Keratinocyte (primary cell): ENCODE measurements at regions not wholly inside any gene's neighbourhood (a gene's known extent, or its start where the extent isn't known, plus 50 kb on each side); places are given as distances from the start of the nearest gene placed in this dataset.
"Not testable (repeated sequence)": the region's sequence is repeated elsewhere in the genome, so short reads cannot be mapped to it uniquely, and the experiment has no call there.

Experiments
- DNase-seq: peaks from one replicate; pipeline ENCODE4 v3.0.0-alpha.2; 2011; ENCODE audit warnings: low read depth, missing footprints, low spot score
- FAIRE-seq: peaks from 2 replicates; lab custom pipeline; 2011; peaks lifted over from hg19 to GRCh38; lab: Jason Lieb, UNC
- H2AFZ ChIP-seq: 2 replicates; pipeline ENCODE4 v1.6.0; 2012; ENCODE audit warnings: low read length, control low read depth, inconsistent platforms; ENCODE audit not compliant: control insufficient read depth
- H3K27ac ChIP-seq: 2 replicates; pipeline ENCODE4 v1.5.1; 2011; ENCODE audit warnings: low read length; ENCODE audit not compliant: control insufficient read depth, insufficient read depth
- H3K27me3 ChIP-seq: 3 replicates; pipeline ENCODE4 v1.6.0; 2011; ENCODE audit warnings: low read length; ENCODE audit not compliant: control insufficient read depth, insufficient read depth; ENCODE audit errors: extremely low read depth
- H3K36me3 ChIP-seq, 2 experiments: 2 replicates in 1 of 2; 3 replicates in 1 of 2; pipeline ENCODE4 v1.5.1; 2011; ENCODE audit warnings: low read length in 2 of 2, mild to moderate bottlenecking in 1 of 2; ENCODE audit not compliant: control insufficient read depth in 2 of 2, insufficient read depth in 2 of 2; ENCODE audit errors: extremely low read depth in 1 of 2
- H3K4me1 ChIP-seq: 3 replicates; pipeline ENCODE4 v1.5.1; 2011; ENCODE audit warnings: low read length; ENCODE audit not compliant: control insufficient read depth, insufficient read depth; ENCODE audit errors: extremely low read depth
- H3K4me2 ChIP-seq: 3 replicates; pipeline ENCODE4 v1.6.0; 2011; ENCODE audit warnings: low read depth, low read length; ENCODE audit not compliant: control insufficient read depth, insufficient read depth; ENCODE audit errors: extremely low read depth
- H3K4me3 ChIP-seq, 3 experiments: fragments of 200-600 bp in 1 of 3; sonication (generic) in 1 of 3; 2 replicates in 2 of 3; 3 replicates in 1 of 3; pipeline ENCODE4 v1.5.1; 2011 to 2016; ENCODE audit warnings: low read length in 3 of 3, mild to moderate bottlenecking in 3 of 3, control low read depth in 2 of 3, inconsistent platforms in 1 of 3, low read depth in 1 of 3, mixed read lengths in 1 of 3, mixed run types in 1 of 3, moderate library complexity in 1 of 3; ENCODE audit not compliant: control insufficient read depth in 2 of 3, insufficient read depth in 2 of 3; ENCODE audit errors: extremely low read depth in 1 of 3
- H3K79me2 ChIP-seq: 2 replicates; pipeline ENCODE4 v1.6.0; 2012; ENCODE audit warnings: low read length; ENCODE audit not compliant: control insufficient read depth, insufficient read depth
- H3K9ac ChIP-seq: 3 replicates; pipeline ENCODE4 v1.6.0; 2011; ENCODE audit warnings: low read length; ENCODE audit not compliant: control insufficient read depth, insufficient read depth; ENCODE audit errors: extremely low read depth
- H3K9me1 ChIP-seq: 3 replicates; pipeline ENCODE4 v1.6.0; 2011; ENCODE audit warnings: low read length; ENCODE audit not compliant: control insufficient read depth, insufficient read depth; ENCODE audit errors: extremely low read depth
- H3K9me3 ChIP-seq: 2 replicates; pipeline ENCODE4 v1.5.1; 2012; ENCODE audit warnings: low read depth, low read length; ENCODE audit not compliant: control insufficient read depth
- H4K20me1 ChIP-seq: 3 replicates; pipeline ENCODE4 v1.6.0; 2011; ENCODE audit warnings: low read length; ENCODE audit not compliant: control insufficient read depth, insufficient read depth; ENCODE audit errors: extremely low read depth
- CTCF ChIP-seq, 3 experiments: IDR thresholded peaks in 1 of 3; conservative IDR thresholded peaks in 1 of 3; optimal IDR thresholded peaks in 1 of 3; 2 replicates in 2 of 3; 3 replicates in 1 of 3; pipeline versions ENCODE3 to v1.5.1; 2011; ENCODE audit warnings: low read length in 3 of 3, mild to moderate bottlenecking in 3 of 3, moderate library complexity in 2 of 3, control low read depth in 1 of 3, inconsistent platforms in 1 of 3; ENCODE audit not compliant: insufficient read depth in 2 of 3; ENCODE audit errors: extremely low read depth in 1 of 3
- EZH2 ChIP-seq: IDR thresholded peaks from one replicate; pipeline ENCODE4 v1.6.1; 2012; ENCODE audit warnings: inconsistent platforms, mild to moderate bottlenecking, low read length, moderate library complexity
- dilution Hi-C: fragments of 300-500 bp; cut with MboI; formaldehyde crosslinking; loops from one replicate; pipeline ENCODE4 v1.7.0; 2020; ENCODE audit warnings: low sequenced_read_pairs; ENCODE audit not compliant: extremely low pct_ligation_motif_present

GRCh38 chr20:25985597-25985996 is 288.9 kb upstream of the ZNF337 start:
- no peak for FAIRE-seq
- Histone ChIP-seq H3K4me3 (no peak overlapping the region), H3K9me3 (no peaks in the 10 kb centered on the region), H3K27ac (no peak overlapping the region), H3K79me2 (no peaks in the 10 kb centered on the region), H3K36me3 (no peaks in the 10 kb centered on the region), H3K9ac (no peak overlapping the region), H3K4me2 (no peak overlapping the region), H4K20me1 (no peaks in the 10 kb centered on the region), H3K4me1 (no peaks in the 10 kb centered on the region), H3K9me1 (no peaks in the 10 kb centered on the region), H3K27me3 (no peaks in the 10 kb centered on the region), H2AFZ (no peak overlapping the region)
- dilution Hi-C loops: no loop called here
- no peak for TF ChIP-seq EZH2
- no peak for DNase-seq

- Histone ChIP-seq H4K20me1 (no peaks in the 10 kb centered on the region), H3K9ac (no peak overlapping the region), H3K27me3 (no peaks in the 10 kb centered on the region), H3K4me1 (no peaks in the 10 kb centered on the region), H3K9me3 (no peaks in the 10 kb centered on the region), H2AFZ (no peak overlapping the region), H3K79me2 (no peaks in the 10 kb centered on the region), H3K4me3 (no peak overlapping the region), H3K27ac (no peak overlapping the region), H3K36me3 (no peaks in the 10 kb centered on the region), H3K4me2 (no peak overlapping the region), H3K9me1 (no peaks in the 10 kb centered on the region)
- dilution Hi-C loops: no loop called here
- DNase-seq (no peak), FAIRE-seq (no peak)
- TF ChIP-seq CTCF (optimal IDR thresholded peaks at IDR 0.05 in 1 of 3, IDR thresholded peaks at IDR 0.05 in 1 of 3, conservative IDR thresholded peaks at IDR 0.05 in 1 of 3; ENCODE audit: extremely low read depth in 1 of 3, insufficient read depth in 2 of 3, low read length in 3 of 3) (no peak), EZH2 (no peak)
Measured at GRCh38 chr20:25984933-25985332, 288.3 kb upstream of the ZNF337 start.

GRCh38 chr20:25982701-25983100 is 286.0 kb upstream of the ZNF337 start:
- H3K36me3 ChIP-seq, H3K27ac ChIP-seq, H3K9me3 ChIP-seq, H2AFZ ChIP-seq, H3K27me3 ChIP-seq, H3K4me2 ChIP-seq, H4K20me1 ChIP-seq, H3K9ac ChIP-seq, DNase-seq, H3K79me2 ChIP-seq, H3K4me1 ChIP-seq, H3K9me1 ChIP-seq, dilution Hi-C loops, FAIRE-seq, H3K4me3 ChIP-seq: not testable (repeated sequence)

GRCh38 chr20:25978450-25979190 is 282.0 kb upstream of the ZNF337 start:
- dilution Hi-C loops, H4K20me1 ChIP-seq, H3K27me3 ChIP-seq, H3K9me1 ChIP-seq, H2AFZ ChIP-seq, H3K4me2 ChIP-seq, H3K27ac ChIP-seq, H3K4me1 ChIP-seq, H3K36me3 ChIP-seq, H3K4me3 ChIP-seq, FAIRE-seq, H3K9me3 ChIP-seq, H3K79me2 ChIP-seq, H3K9ac ChIP-seq, DNase-seq: not testable (repeated sequence)
